SH-SY5Y (cell line): ENCODE measurements at regions not wholly inside any gene's neighbourhood (a gene's known extent, or its start where the extent isn't known, plus 50 kb on each side); places are given as distances from the start of the nearest gene placed in this dataset.

Experiments
- GATA2 ChIP-seq: IDR thresholded peaks from 2 replicates; pipeline ENCODE4 v1.6.1; 2011; ENCODE audit warnings: mild to moderate bottlenecking, low read depth, low read length
- GATA3 ChIP-seq: IDR thresholded peaks from 2 replicates; pipeline ENCODE4 v1.6.1; 2011; ENCODE audit warnings: low read depth, mild to moderate bottlenecking, low read length, moderate library complexity

- TF ChIP-seq GATA3 (no peak), GATA2 (no peak)
Observed at GRCh38 chr7:35565927-35566326, 129.0 kb downstream of the HERPUD2 start.
